HCT116 (cell line): ENCODE measurements at regions not wholly inside any gene's neighbourhood (a gene's known extent, or its start where the extent isn't known, plus 50 kb on each side); places are given as distances from the start of the nearest gene placed in this dataset.
"Not testable (repeated sequence)": the region's sequence is repeated elsewhere in the genome, so short reads cannot be mapped to it uniquely, and the experiment has no call there.

Source experiments
- ATAC-seq: fragments of 200-7000 bp; cut with Tn5 transposase; 2 replicates; pipeline ENCODE4 v1.9.1; 2020; ENCODE audit warnings: mild to moderate bottlenecking, moderate library complexity
- BruUV-seq: library from RNA; stranded (reverse); fragments of 400-500 nt; replicated peaks from 2 replicates; lab custom pipeline; 2021; lab: Mats Ljungman, UMichigan
- CTCF ChIA-PET: fragments of 300-600 bp; sonication (Branson Sonifier 250); formaldehyde crosslinking; loops from one replicate; lab custom pipeline; 2021; ENCODE audit warnings: antibody characterized with exemption; lab: Charles Lee
- POLR2A ChIA-PET: fragments of 300-600, 350-600 bp; sonication (Branson Sonifier 250); formaldehyde crosslinking; loops from one replicate; lab custom pipeline; 2021; ENCODE audit warnings: antibody characterized with exemption; lab: Charles Lee
- RAD21 ChIA-PET, 2 experiments: fragments of 300-600 bp; sonication (Branson Sonifier 250); formaldehyde crosslinking; loops; one replicate each; lab custom pipeline; 2023; ENCODE audit warnings: low total read pairs in 2 of 2; ENCODE audit not compliant: uncharacterized antibody in 2 of 2, unreplicated experiment in 2 of 2, low non-redundant PET in 1 of 2; lab: Charles Lee
- DNase-seq: peaks from one replicate; pipeline ENCODE4 v3.0.0-alpha.2; 2010; ENCODE audit warnings: low read depth, low spot score
- H2AFZ ChIP-seq: fragments of 200-600 bp; shearing (Covaris generic), sonication (generic); 2 replicates; pipeline ENCODE4 v1.6.1; 2017; ENCODE audit warnings: low read depth, mixed run types, mixed read lengths, antibody characterized with exemption, low read length; ENCODE audit not compliant: poor library complexity, severe bottlenecking
- H3K27ac ChIP-seq: 2 replicates; pipeline ENCODE4 v1.5.1; 2012; ENCODE audit warnings: low read depth, low read length
- H3K27me3 ChIP-seq: fragments of 200-600 bp; sonication (generic); 2 replicates; pipeline ENCODE4 v1.6.1; 2016; ENCODE audit warnings: mixed run types, low read length, mixed read lengths; ENCODE audit not compliant: insufficient read depth
- H3K36me3 ChIP-seq, 2 experiments: fragments of 200-500 bp in 1 of 2; fragments of 200-600 bp in 1 of 2; sonication (Bioruptor generic) in 1 of 2; sonication (generic) in 1 of 2; 2 replicates each; pipeline versions ENCODE4 v1.5.1 to v1.6.1; 2014 to 2016; ENCODE audit warnings: low read length in 2 of 2, inconsistent platforms in 1 of 2, mixed read lengths in 1 of 2, mixed run types in 1 of 2; ENCODE audit not compliant: insufficient read depth in 2 of 2, control insufficient read depth in 1 of 2
- H3K4me1 ChIP-seq, 2 experiments: fragments of 200-600 bp in 1 of 2; sonication (generic) in 1 of 2; 2 replicates each; pipeline versions ENCODE4 v1.5.1 to v1.6.1; 2012 to 2017; ENCODE audit warnings: low read length in 2 of 2, inconsistent platforms in 1 of 2, mild to moderate bottlenecking in 1 of 2, mixed read lengths in 1 of 2, mixed run types in 1 of 2, moderate library complexity in 1 of 2; ENCODE audit not compliant: insufficient read depth in 2 of 2, control insufficient read depth in 1 of 2
- H3K4me2 ChIP-seq: fragments of 200-600 bp; sonication (generic); 2 replicates; pipeline ENCODE4 v1.6.1; 2017; ENCODE audit warnings: mixed run types, low read length, mixed read lengths
- H3K4me3 ChIP-seq, 2 experiments: fragments of 200-600 bp in 1 of 2; sonication (generic) in 1 of 2; replicated peaks in 1 of 2; 2 replicates each; pipeline ENCODE4 v1.5.1; 2011 to 2016; ENCODE audit warnings: low read length in 2 of 2, control low read depth in 1 of 2, low read depth in 1 of 2, mild to moderate bottlenecking in 1 of 2, mixed read lengths in 1 of 2, mixed run types in 1 of 2
- H3K79me2 ChIP-seq: fragments of 200-600 bp; sonication (generic); 2 replicates; pipeline ENCODE4 v1.6.1; 2017; ENCODE audit warnings: mild to moderate bottlenecking, mixed run types, low read length, moderate library complexity, mixed read lengths; ENCODE audit not compliant: insufficient read depth
- H3K9ac ChIP-seq: fragments of 200-600 bp; sonication (generic); 2 replicates; pipeline ENCODE4 v1.6.1; 2016; ENCODE audit warnings: low read length, mixed read lengths
- H3K9me2 ChIP-seq: fragments of 200-600 bp; sonication (generic), shearing (Covaris generic); 2 replicates; pipeline ENCODE4 v1.6.1; 2017; ENCODE audit warnings: mixed run types, mild to moderate bottlenecking, moderate library complexity; ENCODE audit not compliant: insufficient read depth
- H3K9me3 ChIP-seq, 2 experiments: fragments of 200-500 bp in 1 of 2; fragments of 200-600 bp in 1 of 2; sonication (Bioruptor generic) in 1 of 2; sonication (generic) in 1 of 2; 2 replicates each; pipeline ENCODE4 v1.6.1; 2014 to 2017; ENCODE audit warnings: low read length in 2 of 2, mixed read lengths in 2 of 2, inconsistent platforms in 1 of 2, low read depth in 1 of 2, mild to moderate bottlenecking in 1 of 2, mixed run types in 1 of 2, moderate library complexity in 1 of 2; ENCODE audit not compliant: control insufficient read depth in 1 of 2, insufficient read depth in 1 of 2
- H4K20me1 ChIP-seq: fragments of 200-600 bp; sonication (generic), shearing (Covaris generic); 2 replicates; pipeline ENCODE4 v1.6.1; 2017; ENCODE audit warnings: mixed run types, mild to moderate bottlenecking, moderate library complexity; ENCODE audit not compliant: insufficient read depth
- EGR1 ChIP-seq: IDR thresholded peaks from 2 replicates; pipeline ENCODE4 v1.6.1; 2012; ENCODE audit warnings: low read depth
- EZH2phosphoT487 ChIP-seq: fragments of 200-600 bp; IDR thresholded peaks from 2 replicates; pipeline ENCODE4 v1.6.1; 2018; ENCODE audit warnings: antibody characterized with exemption, borderline replicate concordance
- FOSL1 ChIP-seq: IDR thresholded peaks from 2 replicates; pipeline ENCODE4 v1.6.1; 2012; ENCODE audit warnings: low read depth
- JUND ChIP-seq: IDR thresholded peaks from 2 replicates; pipeline ENCODE4 v1.6.1; 2012
- MAX ChIP-seq: IDR thresholded peaks from 2 replicates; pipeline ENCODE4 v1.6.1; 2012
- RAD21 ChIP-seq: IDR thresholded peaks from 2 replicates; pipeline ENCODE4 v1.6.1; 2012; ENCODE audit warnings: low read depth, mild to moderate bottlenecking
- SIN3A ChIP-seq: IDR thresholded peaks from 2 replicates; pipeline ENCODE4 v1.6.1; 2012; ENCODE audit warnings: low read depth
- SRF ChIP-seq: IDR thresholded peaks from 2 replicates; pipeline ENCODE4 v1.6.1; 2012; ENCODE audit warnings: low read depth
- intact Hi-C: fragments of 100-400 bp; cut with micrococcal nuclease; formaldehyde crosslinking; loops from 2 replicates; pipeline ENCODE4 v1.10.0; 2022

GRCh38 chr10:3255075-3255474 is 82.5 kb upstream of the PITRM1 start:
- POLR2A ChIA-PET: no interaction called here
- H4K20me1 ChIP-seq: no peaks in the 10 kb centered on the region
- no peaks in the 10 kb centered on the region for H3K4me1 ChIP-seq
- RAD21 ChIA-PET: no interaction called here
- intact Hi-C loops: no loop called here
- H3K36me3 ChIP-seq: no peaks in the 10 kb centered on the region
- TF ChIP-seq EZH2phosphoT487: no peak
- no peak for TF ChIP-seq MAX
- TF ChIP-seq RAD21: no peak
- TF ChIP-seq EGR1: no peak
- no peak for TF ChIP-seq FOSL1
- no peak for TF ChIP-seq SIN3A
- no peak for TF ChIP-seq JUND
- no peak for TF ChIP-seq SRF
- TF ChIP-seq, all 23 proteins: peak for 0
- Histone ChIP-seq H3K9ac (no peak overlapping the region), H3K9me3 (no peaks in the 10 kb centered on the region), H3K27me3 (peaks cover 12% of the 10 kb centered on the region; the same call in 1 of the 2 replicates), H3K4me2 (no peak overlapping the region), H3K79me2 (no peaks in the 10 kb centered on the region), H3K4me3 (no peak overlapping the region), H3K27ac (no peak overlapping the region), H3K9me2 (no peaks in the 10 kb centered on the region), H2AFZ (no peak overlapping the region)
- DNase-seq: no peak
- BruUV-seq: no TSS peak
- CTCF ChIA-PET: no interaction called here
- no peak for ATAC-seq

- POLR2A ChIA-PET, H3K4me1 ChIP-seq, intact Hi-C loops, CTCF ChIA-PET, DNase-seq, H3K79me2 ChIP-seq, BruUV-seq, H3K9ac ChIP-seq, H3K4me3 ChIP-seq, H3K9me3 ChIP-seq, H3K4me2 ChIP-seq, H3K9me2 ChIP-seq, H3K36me3 ChIP-seq, H2AFZ ChIP-seq, H3K27ac ChIP-seq, ATAC-seq, RAD21 ChIA-PET, H4K20me1 ChIP-seq: not testable (repeated sequence)
- H3K27me3 ChIP-seq: peaks cover 12% of the 10 kb centered on the region; the same call in 1 of the 2 replicates
Measured at GRCh38 chr10:3253974-3254373, 81.4 kb upstream of the PITRM1 start.
